NB4 (cell line): ENCODE measurements at regions not wholly inside any gene's neighbourhood (a gene's known extent, or its start where the extent isn't known, plus 50 kb on each side); places are given as distances from the start of the nearest gene placed in this dataset.

Source experiments
- DNase-seq: peaks from one replicate; pipeline ENCODE4 v3.0.0; 2010; ENCODE audit warnings: low read depth
- H3K4me3 ChIP-seq: one replicate; pipeline ENCODE4 v1.5.1; 2011; ENCODE audit warnings: mild to moderate bottlenecking, low read depth, low read length, moderate library complexity
- CTCF ChIP-seq: IDR thresholded peaks from one replicate; pipeline ENCODE4 v1.5.1; 2012; ENCODE audit warnings: low read depth, low read length
- MAX ChIP-seq: IDR thresholded peaks from 2 replicates; pipeline ENCODE4 v1.6.1; 2011; ENCODE audit warnings: low read depth, low read length
- MYC ChIP-seq: IDR thresholded peaks from 2 replicates; pipeline ENCODE4 v1.6.1; 2011; ENCODE audit warnings: low read depth, low read length
- POLR2A ChIP-seq: IDR thresholded peaks from 2 replicates; pipeline ENCODE4 v1.6.1; 2011; ENCODE audit warnings: mild to moderate bottlenecking; ENCODE audit not compliant: insufficient read length; ENCODE audit errors: extremely low read depth

- DNase-seq: no peak
- H3K4me3 ChIP-seq: no peak overlapping the region
- TF ChIP-seq CTCF: no peak
- TF ChIP-seq POLR2A: no peak
These were observed 1411.2 kb upstream of the MIR17HG start for GRCh38 chr13:89936256-89936655.

- DNase-seq: no peak
- no peak overlapping the region for H3K4me3 ChIP-seq
- TF ChIP-seq MYC (no peak), CTCF (no peak)
These were observed 1410.1 kb upstream of the MIR17HG start for GRCh38 chr13:89937420-89937819.

- no peak for DNase-seq
- no peak for TF ChIP-seq MYC
- TF ChIP-seq MAX: no peak
- no peak for TF ChIP-seq CTCF
- no peak for TF ChIP-seq POLR2A
- H3K4me3 ChIP-seq: no peak overlapping the region
These were observed 1407.1 kb upstream of the MIR17HG start for GRCh38 chr13:89940383-89940782.

GRCh38 chr13:89943139-89943538 lies 1404.3 kb upstream of the MIR17HG start:
- TF ChIP-seq CTCF: no peak
- TF ChIP-seq MAX: no peak
- no peak for TF ChIP-seq POLR2A
- no peak for TF ChIP-seq MYC
- no peak overlapping the region for H3K4me3 ChIP-seq
- DNase-seq: no peak

- no peak for TF ChIP-seq MYC
These were observed 1397.3 kb upstream of the MIR17HG start for GRCh38 chr13:89950225-89950624.

GRCh38 chr13:89951341-89951740 lies 1396.1 kb upstream of the MIR17HG start:
- H3K4me3 ChIP-seq: no peak overlapping the region
- TF ChIP-seq CTCF: no peak
- no peak for TF ChIP-seq MAX
- TF ChIP-seq POLR2A: no peak
- TF ChIP-seq MYC: no peak
- no peak for DNase-seq

More at GRCh38 chr13:89950225-89950624, 1397.3 kb upstream of the MIR17HG start:
- DNase-seq: no peak
- H3K4me3 ChIP-seq: no peak overlapping the region

- H3K4me3 ChIP-seq: no peak overlapping the region
- DNase-seq: no peak
- no peak for TF ChIP-seq CTCF
- TF ChIP-seq MAX: no peak
- no peak for TF ChIP-seq MYC
- TF ChIP-seq POLR2A: no peak
These were observed 1393.9 kb upstream of the MIR17HG start for GRCh38 chr13:89953581-89953980.
